GM12874 (cell line): ENCODE measurements at regions not wholly inside any gene's neighbourhood (a gene's known extent, or its start where the extent isn't known, plus 50 kb on each side); places are given as distances from the start of the nearest gene placed in this dataset.

Experiments
- CTCF ChIP-seq: IDR thresholded peaks from 2 replicates; pipeline ENCODE4 v1.5.1; 2011; ENCODE audit warnings: low read depth, mild to moderate bottlenecking, control low read depth, low read length, moderate library complexity; ENCODE audit not compliant: insufficient read depth

- TF ChIP-seq CTCF = no peak
These were observed 320.1 kb downstream of the AGTPBP1 start for GRCh38 chr9:85421641-85422040.

- TF ChIP-seq CTCF = no peak
These were observed 321.0 kb downstream of the AGTPBP1 start for GRCh38 chr9:85420750-85421149.

- no peak for TF ChIP-seq CTCF
These were observed 324.1 kb downstream of the AGTPBP1 start for GRCh38 chr9:85417674-85418073.

GRCh38 chr9:85416715-85417114 lies 325.0 kb downstream of the AGTPBP1 start:
- TF ChIP-seq CTCF = no peak

GRCh38 chr9:85414390-85414789 lies 327.4 kb downstream of the AGTPBP1 start:
- no peak for TF ChIP-seq CTCF

GRCh38 chr9:85408494-85408893 lies 333.3 kb downstream of the AGTPBP1 start:
- no peak for TF ChIP-seq CTCF

- no peak for TF ChIP-seq CTCF
These were observed 336.2 kb downstream of the AGTPBP1 start for GRCh38 chr9:85405566-85405950.

- no peak for TF ChIP-seq CTCF
These were observed 336.7 kb downstream of the AGTPBP1 start for GRCh38 chr9:85404911-85405565.
